ENCODE measurements at regions not wholly inside any gene's neighbourhood (a gene's known extent, or its start where the extent isn't known, plus 50 kb on each side); places are given as distances from the start of the nearest gene placed in this dataset.

DNA sequence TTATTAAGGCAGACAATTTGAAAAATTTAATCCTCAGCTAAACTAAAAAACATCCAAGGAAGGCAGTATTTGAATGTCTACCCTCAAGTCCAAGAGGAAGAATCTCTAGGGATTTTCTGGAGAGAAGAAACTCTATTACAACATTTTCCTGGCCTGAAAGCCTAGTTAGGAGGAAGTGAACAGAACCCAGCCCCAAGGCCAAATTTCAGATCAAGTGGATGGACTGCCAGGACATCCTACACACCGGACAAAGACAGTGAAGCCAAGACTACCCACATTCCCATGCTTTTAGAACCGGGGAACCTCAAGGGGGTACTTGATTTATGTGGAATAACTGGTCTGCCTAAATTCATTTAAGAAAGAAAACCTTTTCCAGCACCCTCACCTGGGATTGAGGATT is 108.9 kb upstream of the MEOX2 start:
- intact Hi-C loops (cut with DNase I), result no loop called here
- TF ChIP-seq, protein P1, sequence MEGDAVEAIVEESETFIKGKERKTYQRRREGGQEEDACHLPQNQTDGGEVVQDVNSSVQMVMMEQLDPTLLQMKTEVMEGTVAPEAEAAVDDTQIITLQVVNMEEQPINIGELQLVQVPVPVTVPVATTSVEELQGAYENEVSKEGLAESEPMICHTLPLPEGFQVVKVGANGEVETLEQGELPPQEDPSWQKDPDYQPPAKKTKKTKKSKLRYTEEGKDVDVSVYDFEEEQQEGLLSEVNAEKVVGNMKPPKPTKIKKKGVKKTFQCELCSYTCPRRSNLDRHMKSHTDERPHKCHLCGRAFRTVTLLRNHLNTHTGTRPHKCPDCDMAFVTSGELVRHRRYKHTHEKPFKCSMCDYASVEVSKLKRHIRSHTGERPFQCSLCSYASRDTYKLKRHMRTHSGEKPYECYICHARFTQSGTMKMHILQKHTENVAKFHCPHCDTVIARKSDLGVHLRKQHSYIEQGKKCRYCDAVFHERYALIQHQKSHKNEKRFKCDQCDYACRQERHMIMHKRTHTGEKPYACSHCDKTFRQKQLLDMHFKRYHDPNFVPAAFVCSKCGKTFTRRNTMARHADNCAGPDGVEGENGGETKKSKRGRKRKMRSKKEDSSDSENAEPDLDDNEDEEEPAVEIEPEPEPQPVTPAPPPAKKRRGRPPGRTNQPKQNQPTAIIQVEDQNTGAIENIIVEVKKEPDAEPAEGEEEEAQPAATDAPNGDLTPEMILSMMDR (IDR thresholded peaks at IDR 0.05), result no peak
- no peak for TF ChIP-seq POLR2A (IDR thresholded peaks at IDR 0.05)
- H3K9me3 ChIP-seq, result no peaks in the 10 kb centered on the region
- no peaks in the 10 kb centered on the region for H3K27me3 ChIP-seq
- H3K4me3 ChIP-seq (replicated peaks in 1 of 3), result no peak overlapping the region
- H3K4me1 ChIP-seq, result no peaks in the 10 kb centered on the region
- no peak overlapping the region for H3K27ac ChIP-seq
- no peaks in the 10 kb centered on the region for H3K36me3 ChIP-seq
- 59 to 70% methylated on average over 2 of the region's 2 CpGs for WGBS, 2 donors
- no peak for DNase-seq

DNA sequence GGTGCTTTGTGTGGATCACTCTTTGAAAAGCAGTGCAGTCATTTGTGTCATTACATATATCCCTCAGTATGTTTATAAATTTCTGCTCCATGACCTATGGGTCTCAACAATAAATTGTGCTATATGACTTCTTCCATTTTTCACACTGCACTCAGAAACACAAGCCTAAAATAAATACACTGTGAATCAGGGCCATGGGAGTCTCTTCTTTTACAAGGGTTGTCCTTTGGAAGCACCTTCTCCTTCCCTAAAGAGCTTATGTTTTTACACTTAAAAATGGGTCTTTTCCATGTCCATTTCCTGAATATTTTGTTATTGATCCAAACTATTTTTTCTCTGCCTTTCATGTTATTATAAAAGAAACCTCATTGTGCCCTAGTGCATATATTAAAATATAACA is 108.3 kb upstream of the MEOX2 start:
- TF ChIP-seq POLR2A (IDR thresholded peaks at IDR 0.05), result no peak
- TF ChIP-seq, protein P1 (IDR thresholded peaks at IDR 0.05), result no peak
- H3K36me3 ChIP-seq, result no peaks in the 10 kb centered on the region
- intact Hi-C loops (cut with DNase I), result no loop called here
- no peak for DNase-seq
- no peaks in the 10 kb centered on the region for H3K4me1 ChIP-seq
- H3K9me3 ChIP-seq, result no peaks in the 10 kb centered on the region
- H3K27me3 ChIP-seq, result no peaks in the 10 kb centered on the region
- H3K4me3 ChIP-seq (replicated peaks in 1 of 3), result no peak overlapping the region
- no peak overlapping the region for H3K27ac ChIP-seq

DNA sequence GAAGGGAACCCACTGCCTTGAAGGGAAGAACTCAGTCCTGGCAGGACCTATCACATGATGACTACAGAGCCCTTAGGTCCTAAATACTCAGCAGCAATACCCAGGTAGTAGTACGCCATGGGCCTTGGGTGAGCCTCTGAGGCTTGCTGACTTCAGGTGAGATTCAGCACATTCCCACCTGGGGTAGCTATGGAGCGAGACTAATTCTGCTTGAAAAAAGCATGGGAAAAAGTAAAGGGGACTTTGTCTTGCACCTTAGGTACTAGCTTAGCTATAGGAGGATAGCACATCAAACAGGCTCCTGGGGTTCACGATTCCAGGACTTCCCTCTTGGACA is 98.2 kb upstream of the MEOX2 start:
- 94 to 98% methylated on average over 3 of the region's 3 CpGs for WGBS, 2 donors
- H3K27ac ChIP-seq, result no peak overlapping the region
- TF ChIP-seq, protein P1 (IDR thresholded peaks at IDR 0.05), result no peak
- no peak for TF ChIP-seq POLR2A (IDR thresholded peaks at IDR 0.05)
- no peaks in the 10 kb centered on the region for H3K36me3 ChIP-seq
- intact Hi-C loops (cut with DNase I), result no loop called here
- H3K4me1 ChIP-seq, result no peaks in the 10 kb centered on the region
- DNase-seq, result no peak
- no peaks in the 10 kb centered on the region for H3K27me3 ChIP-seq
- H3K9me3 ChIP-seq, result no peaks in the 10 kb centered on the region
- H3K4me3 ChIP-seq (replicated peaks in 1 of 3), result no peak overlapping the region

DNA sequence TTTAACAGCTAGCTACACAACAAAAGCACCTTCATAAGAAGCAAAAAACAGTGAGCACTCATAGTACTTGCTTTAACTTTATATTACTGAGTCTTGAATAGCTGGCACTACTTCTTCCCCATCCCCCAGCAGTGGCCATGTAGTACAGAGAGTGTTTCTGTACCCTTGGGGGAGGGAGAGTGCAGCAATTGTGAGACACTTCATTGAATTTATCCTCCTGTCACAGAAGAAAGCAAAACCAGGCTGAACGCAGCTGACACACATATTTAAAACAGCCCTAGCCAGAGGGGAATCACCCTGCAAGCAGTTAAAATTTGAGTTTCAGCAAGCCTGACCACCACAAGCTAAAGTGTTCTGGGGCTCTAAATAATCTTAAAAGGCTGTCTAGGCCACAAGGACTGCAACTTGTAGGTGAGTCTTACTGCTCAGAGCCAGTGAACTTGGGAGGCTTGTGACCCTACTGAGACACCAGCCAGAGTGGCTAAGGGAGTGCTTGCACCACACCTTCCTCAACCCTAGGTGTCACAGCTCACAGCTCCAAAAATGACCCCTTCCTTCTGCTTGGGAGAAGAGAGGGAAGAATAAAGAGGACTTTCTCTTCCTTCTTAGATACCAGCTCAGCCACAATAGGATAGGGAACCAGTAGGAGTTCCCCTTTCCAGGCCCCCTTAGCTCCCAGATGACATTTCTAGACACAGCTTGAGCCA is 97.7 kb upstream of the MEOX2 start:
- Histone ChIP-seq H3K4me1 (no peaks in the 10 kb centered on the region), H3K27ac (no peak overlapping the region), H3K27me3 (no peaks in the 10 kb centered on the region), H3K9me3 (no peaks in the 10 kb centered on the region), H3K36me3 (no peaks in the 10 kb centered on the region), H3K4me3 (replicated peaks in 1 of 3) (no peak overlapping the region)
- intact Hi-C loops (cut with DNase I), result no loop called here
- no peak for DNase-seq
- WGBS, 2 donors, result 23 to 25% methylated on average over 1 of the region's 1 CpG
- no peak for TF ChIP-seq POLR2A (IDR thresholded peaks at IDR 0.05)
- TF ChIP-seq, protein P1 (IDR thresholded peaks at IDR 0.05), result no peak

DNA sequence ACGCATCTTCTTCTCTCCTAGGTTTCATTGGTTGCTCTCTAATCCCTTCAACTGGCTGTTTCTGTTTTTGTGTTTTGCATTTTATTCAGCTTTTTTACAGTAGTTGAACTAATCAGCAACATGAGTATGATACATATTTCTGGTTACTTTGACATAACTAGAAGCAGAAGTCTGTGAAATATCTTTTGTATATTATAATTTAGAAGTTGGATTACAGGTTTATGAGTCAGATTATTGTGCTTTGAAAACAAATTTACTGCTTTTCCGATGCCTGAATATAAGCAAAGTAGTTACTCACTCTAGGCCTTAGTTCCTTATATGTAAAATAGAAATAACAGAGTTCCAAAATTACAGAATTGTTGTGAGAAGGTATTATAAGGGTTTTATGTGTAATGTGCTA is 96.2 kb upstream of the MEOX2 start:
- no peaks in the 10 kb centered on the region for H3K4me1 ChIP-seq
- TF ChIP-seq, protein P1 (IDR thresholded peaks at IDR 0.05), result no peak
- TF ChIP-seq POLR2A (IDR thresholded peaks at IDR 0.05), result no peak
- WGBS, 2 donors, result 89 to 96% methylated on average over 2 of the region's 2 CpGs

More for the DNA sequence above, 96.2 kb upstream of the MEOX2 start:
- no peak for DNase-seq
- no peak overlapping the region for H3K4me3 ChIP-seq (replicated peaks in 1 of 3)
- H3K36me3 ChIP-seq, result no peaks in the 10 kb centered on the region
- H3K27ac ChIP-seq, result no peak overlapping the region
- H3K9me3 ChIP-seq, result no peaks in the 10 kb centered on the region
- intact Hi-C loops (cut with DNase I), result no loop called here
- H3K27me3 ChIP-seq, result no peaks in the 10 kb centered on the region

All from thyroid gland (tissue), 4 donors.